DMS53 treated with DMSO at 0.1 percent for 48 hours (cell line): ENCODE measurements at regions not wholly inside any gene's neighbourhood (a gene's known extent, or its start where the extent isn't known, plus 50 kb on each side); places are given as distances from the start of the nearest gene placed in this dataset.

Experiments used
- DNase-seq: peaks from one replicate; lab custom pipeline; 2025; ENCODE audit not compliant: unreplicated experiment; lab: John Stamatoyannopoulos, UW

- DNase-seq = no peak
Measured at GRCh38 chr15:25972141-25972675, 109.1 kb upstream of the ATP10A start.

GRCh38 chr15:25971053-25971452, 107.9 kb upstream of the ATP10A start:
- DNase-seq = no peak

GRCh38 chr15:25969886-25970285, 106.8 kb upstream of the ATP10A start:
- no peak for DNase-seq

- DNase-seq = no peak
Measured at GRCh38 chr15:25967116-25967515, 104.0 kb upstream of the ATP10A start.

GRCh38 chr15:25965326-25965725, 102.2 kb upstream of the ATP10A start:
- no peak for DNase-seq

GRCh38 chr15:25960273-25960672, 97.1 kb upstream of the ATP10A start:
- no peak for DNase-seq

- DNase-seq = no peak
Measured at GRCh38 chr15:25959100-25959499, 96.0 kb upstream of the ATP10A start.

- DNase-seq = no peak
Measured at GRCh38 chr15:25955628-25956027, 92.5 kb upstream of the ATP10A start.

GRCh38 chr15:25954398-25954797, 91.3 kb upstream of the ATP10A start:
- no peak for DNase-seq

- DNase-seq = no peak
Measured at GRCh38 chr15:25950014-25950413, 86.9 kb upstream of the ATP10A start.

- DNase-seq = no peak
Measured at GRCh38 chr15:25947323-25948314, 84.5 kb upstream of the ATP10A start.

- DNase-seq = no peak
Measured at GRCh38 chr15:25946241-25946805, 83.2 kb upstream of the ATP10A start.

GRCh38 chr15:25944386-25944785, 81.3 kb upstream of the ATP10A start:
- no peak for DNase-seq

- no peak for DNase-seq
Measured at GRCh38 chr15:25943831-25944230, 80.7 kb upstream of the ATP10A start.

GRCh38 chr15:25939122-25939521, 76.0 kb upstream of the ATP10A start:
- DNase-seq = no peak

- DNase-seq = no peak
Measured at GRCh38 chr15:25937796-25938195, 74.7 kb upstream of the ATP10A start.

GRCh38 chr15:25936004-25936403, 72.9 kb upstream of the ATP10A start:
- no peak for DNase-seq

GRCh38 chr15:25933456-25934158, 70.5 kb upstream of the ATP10A start:
- no peak for DNase-seq

GRCh38 chr15:25932696-25933095, 69.6 kb upstream of the ATP10A start:
- no peak for DNase-seq

- no peak for DNase-seq
Measured at GRCh38 chr15:25931851-25932250, 68.7 kb upstream of the ATP10A start.

GRCh38 chr15:25930931-25931330, 67.8 kb upstream of the ATP10A start:
- DNase-seq = no peak
